Breast epithelium (tissue), 4 donors: ENCODE measurements at regions not wholly inside any gene's neighbourhood (a gene's known extent, or its start where the extent isn't known, plus 50 kb on each side); places are given as distances from the start of the nearest gene placed in this dataset.

Source experiments
- DNase-seq, 2 donors: peaks; one replicate each; pipeline ENCODE4 v3.0.0-alpha.2; 2019; ENCODE audit warnings: low spot score in 2 of 2
- H3K27ac ChIP-seq, 2 donors: fragments of 200-600 bp; sonication (generic) in 1 of 2; one replicate each; pipeline ENCODE4 v1.5.1; 2016 to 2019; ENCODE audit warnings: mild to moderate bottlenecking in 1 of 2
- H3K27me3 ChIP-seq, 2 donors: fragments of 200-600 bp; sonication (generic) in 1 of 2; one replicate each; pipeline versions ENCODE4 v1.5.1 to v1.6.0; 2017 to 2019; ENCODE audit warnings: control low read depth in 1 of 2, mild to moderate bottlenecking in 1 of 2
- H3K36me3 ChIP-seq: fragments of 200-600 bp; one replicate; pipeline ENCODE4 v1.5.1; 2019
- H3K4me1 ChIP-seq, 2 donors: fragments of 200-600 bp; sonication (generic); one replicate each; pipeline ENCODE4 v1.5.1; 2016 to 2019; ENCODE audit warnings: control low read depth in 1 of 2
- H3K4me3 ChIP-seq, 3 donors: fragments of 200-600 bp; sonication (generic); 1 replicate in 2 of 3; 2 replicates in 1 of 3; pipeline ENCODE4 v1.5.1; 2016 to 2019; ENCODE audit warnings: mild to moderate bottlenecking in 3 of 3, moderate library complexity in 2 of 3
- H3K9me3 ChIP-seq, 2 donors: fragments of 200-600 bp; sonication (generic) in 1 of 2; one replicate each; pipeline ENCODE4 v1.5.1; 2016 to 2019; ENCODE audit warnings: control low read depth in 1 of 2
- POLR2A ChIP-seq: fragments of 450-650 bp; IDR thresholded peaks from one replicate; pipeline ENCODE4 v1.6.1; 2016; ENCODE audit warnings: antibody characterized with exemption, mild to moderate bottlenecking, moderate library complexity
- POLR2AphosphoS5 ChIP-seq, 3 donors: sonication (generic); formaldehyde crosslinking; IDR thresholded peaks; one replicate each; pipeline ENCODE4 v1.6.1; 2017; ENCODE audit warnings: antibody characterized with exemption in 3 of 3
- intact Hi-C: fragments of 100-400 bp; cut with DNase I; formaldehyde crosslinking; loops from one replicate; pipeline ENCODE4 v1.15.1; 2023; ENCODE audit warnings: low total_unique reads
- TF ChIP-seq, protein P1 (sequence below), 3 donors: fragments of 450-650 bp; IDR thresholded peaks; one replicate each; pipeline ENCODE4 v1.5.1; 2016 to 2017; ENCODE audit warnings: antibody characterized with exemption in 3 of 3, mild to moderate bottlenecking in 3 of 3, moderate library complexity in 3 of 3

DNA sequence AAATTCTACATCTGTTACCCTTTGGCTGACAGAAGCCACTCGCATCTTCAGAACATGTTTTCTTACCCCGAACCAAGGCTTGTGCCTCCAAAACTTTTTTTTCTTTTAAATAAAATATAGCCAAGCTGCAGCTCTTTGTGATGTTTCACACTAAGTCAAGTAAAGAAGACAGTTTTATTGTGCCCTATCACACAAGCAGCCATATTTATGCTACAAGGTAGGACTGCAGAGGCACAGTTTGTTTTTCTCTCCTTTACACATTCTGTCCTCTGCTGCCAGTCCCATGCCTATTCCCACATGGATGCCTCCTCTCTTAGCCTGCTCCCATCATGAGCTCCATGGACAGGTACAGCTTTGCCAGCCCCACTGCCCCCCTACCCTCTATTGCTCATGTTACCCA is 219.6 kb upstream of the THUMPD2 start:
- no peaks in the 10 kb centered on the region for H3K4me1 ChIP-seq
- no peak overlapping the region for H3K4me3 ChIP-seq
- TF ChIP-seq POLR2A (no peak), POLR2AphosphoS5 (IDR thresholded peaks at IDR 0.05) (no peak)
- TF ChIP-seq, protein P1, sequence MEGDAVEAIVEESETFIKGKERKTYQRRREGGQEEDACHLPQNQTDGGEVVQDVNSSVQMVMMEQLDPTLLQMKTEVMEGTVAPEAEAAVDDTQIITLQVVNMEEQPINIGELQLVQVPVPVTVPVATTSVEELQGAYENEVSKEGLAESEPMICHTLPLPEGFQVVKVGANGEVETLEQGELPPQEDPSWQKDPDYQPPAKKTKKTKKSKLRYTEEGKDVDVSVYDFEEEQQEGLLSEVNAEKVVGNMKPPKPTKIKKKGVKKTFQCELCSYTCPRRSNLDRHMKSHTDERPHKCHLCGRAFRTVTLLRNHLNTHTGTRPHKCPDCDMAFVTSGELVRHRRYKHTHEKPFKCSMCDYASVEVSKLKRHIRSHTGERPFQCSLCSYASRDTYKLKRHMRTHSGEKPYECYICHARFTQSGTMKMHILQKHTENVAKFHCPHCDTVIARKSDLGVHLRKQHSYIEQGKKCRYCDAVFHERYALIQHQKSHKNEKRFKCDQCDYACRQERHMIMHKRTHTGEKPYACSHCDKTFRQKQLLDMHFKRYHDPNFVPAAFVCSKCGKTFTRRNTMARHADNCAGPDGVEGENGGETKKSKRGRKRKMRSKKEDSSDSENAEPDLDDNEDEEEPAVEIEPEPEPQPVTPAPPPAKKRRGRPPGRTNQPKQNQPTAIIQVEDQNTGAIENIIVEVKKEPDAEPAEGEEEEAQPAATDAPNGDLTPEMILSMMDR (IDR thresholded peaks at IDR 0.05), result no peak
- H3K27ac ChIP-seq, result no peak overlapping the region
- no peaks in the 10 kb centered on the region for H3K9me3 ChIP-seq
- H3K36me3 ChIP-seq, result no peaks in the 10 kb centered on the region
- intact Hi-C loops, result no loop called here
- H3K27me3 ChIP-seq, result no peaks in the 10 kb centered on the region
- DNase-seq, result no peak

DNA sequence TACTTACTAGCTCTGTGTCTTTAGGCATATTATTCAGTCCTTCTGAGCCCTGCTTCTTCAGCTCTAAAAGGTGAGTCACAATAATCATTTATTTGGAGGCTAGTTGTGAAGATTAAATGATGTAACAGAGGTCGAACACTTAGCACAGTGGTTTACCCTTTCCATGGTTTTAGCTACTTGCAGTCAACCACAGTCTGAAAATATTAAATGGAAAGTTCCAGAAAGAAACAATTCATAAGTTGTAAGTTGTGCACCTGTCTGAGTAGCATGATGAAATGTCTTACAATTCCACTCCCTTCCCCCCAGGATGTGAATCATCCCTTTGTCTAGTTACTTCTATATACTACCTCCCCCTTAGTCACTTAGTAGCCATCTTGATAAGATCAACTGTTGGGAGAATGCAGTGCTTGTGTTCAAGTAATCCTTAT is 217.6 kb upstream of the THUMPD2 start:
- Histone ChIP-seq H3K27ac (no peak overlapping the region), H3K36me3 (no peaks in the 10 kb centered on the region), H3K9me3 (no peaks in the 10 kb centered on the region), H3K4me1 (no peaks in the 10 kb centered on the region), H3K4me3 (no peak overlapping the region), H3K27me3 (no peaks in the 10 kb centered on the region)
- intact Hi-C loops, result no loop called here
- TF ChIP-seq POLR2AphosphoS5 (IDR thresholded peaks at IDR 0.05), result no peak
- TF ChIP-seq POLR2A, result no peak
- TF ChIP-seq, protein P1 (IDR thresholded peaks at IDR 0.05), result no peak
- no peak for DNase-seq

- no peak overlapping the region for H3K27ac ChIP-seq
- intact Hi-C loops, result no loop called here
- TF ChIP-seq POLR2AphosphoS5 (IDR thresholded peaks at IDR 0.05) (no peak), POLR2A (no peak)
- TF ChIP-seq, protein P1 (IDR thresholded peaks at IDR 0.05), result no peak
- no peak overlapping the region for H3K4me3 ChIP-seq
- H3K9me3 ChIP-seq, result no peaks in the 10 kb centered on the region
- DNase-seq, result no peak
- no peaks in the 10 kb centered on the region for H3K36me3 ChIP-seq
- H3K4me1 ChIP-seq, result no peaks in the 10 kb centered on the region
- H3K27me3 ChIP-seq, result no peaks in the 10 kb centered on the region
Measured at GRCh38 chr2:39995005-39995737, 216.1 kb upstream of the THUMPD2 start.

GRCh38 chr2:39994151-39994550 is 215.1 kb upstream of the THUMPD2 start:
- DNase-seq, result no peak
- Histone ChIP-seq H3K27ac (no peak overlapping the region), H3K4me3 (no peak overlapping the region), H3K4me1 (no peaks in the 10 kb centered on the region), H3K36me3 (no peaks in the 10 kb centered on the region), H3K27me3 (no peaks in the 10 kb centered on the region), H3K9me3 (no peaks in the 10 kb centered on the region)
- intact Hi-C loops, result no loop called here
- TF ChIP-seq, protein P1 (IDR thresholded peaks at IDR 0.05), result no peak
- no peak for TF ChIP-seq POLR2A
- TF ChIP-seq POLR2AphosphoS5 (IDR thresholded peaks at IDR 0.05), result no peak

DNA sequence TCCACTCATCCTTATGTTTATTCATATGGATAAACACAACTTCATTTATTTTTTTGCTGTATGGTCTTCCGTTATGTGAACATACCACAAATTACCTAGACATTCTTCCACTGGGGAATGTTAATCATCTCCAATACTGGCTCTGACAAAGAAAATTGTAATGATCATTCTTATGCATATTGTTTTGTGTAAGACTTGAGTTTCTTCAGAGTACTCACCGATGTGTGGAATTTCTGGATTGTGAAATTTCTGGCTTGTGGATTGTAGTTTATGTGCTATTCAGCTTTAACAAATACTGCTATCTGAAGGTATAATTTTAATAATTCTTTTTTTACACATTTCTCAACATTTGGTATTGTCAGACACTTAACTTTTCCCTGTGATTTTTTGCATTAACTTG is 212.2 kb upstream of the THUMPD2 start:
- intact Hi-C loops, result no loop called here
- Histone ChIP-seq H3K4me1 (no peaks in the 10 kb centered on the region), H3K36me3 (no peaks in the 10 kb centered on the region), H3K27ac (no peak overlapping the region), H3K4me3 (no peak overlapping the region), H3K27me3 (no peaks in the 10 kb centered on the region), H3K9me3 (no peaks in the 10 kb centered on the region)
- TF ChIP-seq, protein P1 (IDR thresholded peaks at IDR 0.05), result no peak
- TF ChIP-seq POLR2AphosphoS5 (IDR thresholded peaks at IDR 0.05) (no peak), POLR2A (no peak)
- DNase-seq, result no peak
